ENCODE measurements at regions not wholly inside any gene's neighbourhood (a gene's known extent, or its start where the extent isn't known, plus 50 kb on each side); places are given as distances from the start of the nearest gene placed in this dataset.

DNA sequence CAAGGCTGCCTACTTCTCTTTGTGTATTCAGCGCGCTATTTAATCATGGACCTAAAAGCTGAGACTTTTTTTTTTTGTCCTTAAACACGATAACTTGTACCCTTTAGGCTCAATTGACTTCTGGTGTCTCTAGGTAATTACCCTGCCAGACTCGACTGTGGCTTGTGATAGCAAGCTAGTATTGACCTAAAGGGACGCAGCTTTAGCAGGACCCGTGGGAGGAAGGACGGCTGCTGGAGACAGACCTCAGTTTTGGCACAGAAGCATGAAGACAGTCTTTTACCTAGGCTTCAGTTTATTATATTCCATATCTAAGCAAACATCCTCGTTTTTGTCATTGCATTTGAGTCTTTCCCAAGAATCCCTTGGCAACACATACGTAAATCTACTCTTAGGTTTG is 115.3 kb downstream of the SMC2 start (continued):
- TF ChIP-seq MED1 (CRISPR knock-in tag; IDR thresholded peaks at IDR 0.05), result no peak

- Histone ChIP-seq H3K9me3 (ENCODE audit: low read length) (no peaks in the 10 kb centered on the region), H3K36me3 (replicated peaks in 1 of 2; ENCODE audit: control insufficient read depth in 1 of 2, insufficient read depth in 2 of 2, low read length in 2 of 2) (no peaks in the 10 kb centered on the region), H3K4me2 (ENCODE audit: low read depth, low read length) (no peak overlapping the region), H3K27ac (ENCODE audit: extremely low read length, insufficient read depth, low read length) (no peak overlapping the region), H3K79me2 (ENCODE audit: insufficient read depth, low read length) (no peaks in the 10 kb centered on the region), H3K4me1 (ENCODE audit: insufficient read depth, low read length) (no peaks in the 10 kb centered on the region), H3K9ac (ENCODE audit: insufficient read depth, low read depth, low read length) (no peak overlapping the region), H3K27me3 (ENCODE audit: control insufficient read depth in 1 of 2, insufficient read depth in 2 of 2, low read length in 2 of 2) (no peaks in the 10 kb centered on the region), H2AFZ (ENCODE audit: low read length) (no peak overlapping the region), H3K4me3 (replicated peaks in 1 of 3; ENCODE audit: insufficient read depth in 1 of 3, low read depth in 2 of 3, low read length in 3 of 3) (no peak overlapping the region), H4K20me1 (ENCODE audit: insufficient read depth, low read length) (no peaks in the 10 kb centered on the region)
- intact Hi-C loops (cut with micrococcal nuclease; ENCODE audit: unreplicated experiment) (no loop called here), in situ Hi-C loops (cut with HindIII; ENCODE audit: extremely low pct_ligation_motif_present, low pct_unique_long_range_greater_than_20kb) (no loop called here)
- CTCF ChIA-PET (ENCODE audit: low intra/inter-chr PET ratio, low total read pairs), result no interaction called here
- no TSS peak for BruUV-seq (replicated peaks)
- POLR2A ChIA-PET, result no interaction called here
- FAIRE-seq, result no peak
- 0% methylated on average over 1 of the region's 1 CpG for WGBS (ENCODE audit: low lambda C conversion rate)
- DNase-seq (ENCODE audit: low spot score), result no peak
- no peak for ATAC-seq
- TF ChIP-seq ZNF547 (CRISPR knock-in tag; IDR thresholded peaks at IDR 0.05) (no peak), NFATC3 (CRISPR knock-in tag; IDR thresholded peaks at IDR 0.05) (no peak), SMAD1 (CRISPR knock-in tag; IDR thresholded peaks at IDR 0.05; ENCODE audit: borderline replicate concordance, low read depth) (no peak), ZSCAN21 (CRISPR knock-in tag; IDR thresholded peaks at IDR 0.05; ENCODE audit: borderline replicate concordance) (no peak), HBP1 (CRISPR knock-in tag; IDR thresholded peaks at IDR 0.05; ENCODE audit: low read depth) (no peak), ZFY (CRISPR knock-in tag; IDR thresholded peaks at IDR 0.05) (no peak), ZNF615 (CRISPR knock-in tag; IDR thresholded peaks at IDR 0.05; ENCODE audit: borderline replicate concordance) (no peak), MBD4 (IDR thresholded peaks at IDR 0.05; ENCODE audit: borderline replicate concordance, low read length) (no peak), ZNF569 (CRISPR knock-in tag; IDR thresholded peaks at IDR 0.05; ENCODE audit: borderline replicate concordance) (no peak), MEF2D (CRISPR knock-in tag; IDR thresholded peaks at IDR 0.05) (no peak)
- TF ChIP-seq, protein P1, sequence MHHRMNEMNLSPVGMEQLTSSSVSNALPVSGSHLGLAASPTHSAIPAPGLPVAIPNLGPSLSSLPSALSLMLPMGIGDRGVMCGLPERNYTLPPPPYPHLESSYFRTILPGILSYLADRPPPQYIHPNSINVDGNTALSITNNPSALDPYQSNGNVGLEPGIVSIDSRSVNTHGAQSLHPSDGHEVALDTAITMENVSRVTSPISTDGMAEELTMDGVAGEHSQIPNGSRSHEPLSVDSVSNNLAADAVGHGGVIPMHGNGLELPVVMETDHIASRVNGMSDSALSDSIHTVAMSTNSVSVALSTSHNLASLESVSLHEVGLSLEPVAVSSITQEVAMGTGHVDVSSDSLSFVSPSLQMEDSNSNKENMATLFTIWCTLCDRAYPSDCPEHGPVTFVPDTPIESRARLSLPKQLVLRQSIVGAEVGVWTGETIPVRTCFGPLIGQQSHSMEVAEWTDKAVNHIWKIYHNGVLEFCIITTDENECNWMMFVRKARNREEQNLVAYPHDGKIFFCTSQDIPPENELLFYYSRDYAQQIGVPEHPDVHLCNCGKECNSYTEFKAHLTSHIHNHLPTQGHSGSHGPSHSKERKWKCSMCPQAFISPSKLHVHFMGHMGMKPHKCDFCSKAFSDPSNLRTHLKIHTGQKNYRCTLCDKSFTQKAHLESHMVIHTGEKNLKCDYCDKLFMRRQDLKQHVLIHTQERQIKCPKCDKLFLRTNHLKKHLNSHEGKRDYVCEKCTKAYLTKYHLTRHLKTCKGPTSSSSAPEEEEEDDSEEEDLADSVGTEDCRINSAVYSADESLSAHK (CRISPR knock-in tag; IDR thresholded peaks at IDR 0.05; ENCODE audit: borderline replicate concordance), result no peak
- TF ChIP-seq, protein P2, sequence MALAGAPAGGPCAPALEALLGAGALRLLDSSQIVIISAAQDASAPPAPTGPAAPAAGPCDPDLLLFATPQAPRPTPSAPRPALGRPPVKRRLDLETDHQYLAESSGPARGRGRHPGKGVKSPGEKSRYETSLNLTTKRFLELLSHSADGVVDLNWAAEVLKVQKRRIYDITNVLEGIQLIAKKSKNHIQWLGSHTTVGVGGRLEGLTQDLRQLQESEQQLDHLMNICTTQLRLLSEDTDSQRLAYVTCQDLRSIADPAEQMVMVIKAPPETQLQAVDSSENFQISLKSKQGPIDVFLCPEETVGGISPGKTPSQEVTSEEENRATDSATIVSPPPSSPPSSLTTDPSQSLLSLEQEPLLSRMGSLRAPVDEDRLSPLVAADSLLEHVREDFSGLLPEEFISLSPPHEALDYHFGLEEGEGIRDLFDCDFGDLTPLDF (CRISPR knock-in tag; IDR thresholded peaks at IDR 0.05), result no peak
- TF ChIP-seq, protein P3, sequence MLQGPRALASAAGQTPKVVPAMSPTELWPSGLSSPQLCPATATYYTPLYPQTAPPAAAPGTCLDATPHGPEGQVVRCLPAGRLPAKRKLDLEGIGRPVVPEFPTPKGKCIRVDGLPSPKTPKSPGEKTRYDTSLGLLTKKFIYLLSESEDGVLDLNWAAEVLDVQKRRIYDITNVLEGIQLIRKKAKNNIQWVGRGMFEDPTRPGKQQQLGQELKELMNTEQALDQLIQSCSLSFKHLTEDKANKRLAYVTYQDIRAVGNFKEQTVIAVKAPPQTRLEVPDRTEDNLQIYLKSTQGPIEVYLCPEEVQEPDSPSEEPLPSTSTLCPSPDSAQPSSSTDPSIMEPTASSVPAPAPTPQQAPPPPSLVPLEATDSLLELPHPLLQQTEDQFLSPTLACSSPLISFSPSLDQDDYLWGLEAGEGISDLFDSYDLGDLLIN (CRISPR knock-in tag; IDR thresholded peaks at IDR 0.05; ENCODE audit: borderline replicate concordance), result no peak
- TF ChIP-seq, protein P4, sequence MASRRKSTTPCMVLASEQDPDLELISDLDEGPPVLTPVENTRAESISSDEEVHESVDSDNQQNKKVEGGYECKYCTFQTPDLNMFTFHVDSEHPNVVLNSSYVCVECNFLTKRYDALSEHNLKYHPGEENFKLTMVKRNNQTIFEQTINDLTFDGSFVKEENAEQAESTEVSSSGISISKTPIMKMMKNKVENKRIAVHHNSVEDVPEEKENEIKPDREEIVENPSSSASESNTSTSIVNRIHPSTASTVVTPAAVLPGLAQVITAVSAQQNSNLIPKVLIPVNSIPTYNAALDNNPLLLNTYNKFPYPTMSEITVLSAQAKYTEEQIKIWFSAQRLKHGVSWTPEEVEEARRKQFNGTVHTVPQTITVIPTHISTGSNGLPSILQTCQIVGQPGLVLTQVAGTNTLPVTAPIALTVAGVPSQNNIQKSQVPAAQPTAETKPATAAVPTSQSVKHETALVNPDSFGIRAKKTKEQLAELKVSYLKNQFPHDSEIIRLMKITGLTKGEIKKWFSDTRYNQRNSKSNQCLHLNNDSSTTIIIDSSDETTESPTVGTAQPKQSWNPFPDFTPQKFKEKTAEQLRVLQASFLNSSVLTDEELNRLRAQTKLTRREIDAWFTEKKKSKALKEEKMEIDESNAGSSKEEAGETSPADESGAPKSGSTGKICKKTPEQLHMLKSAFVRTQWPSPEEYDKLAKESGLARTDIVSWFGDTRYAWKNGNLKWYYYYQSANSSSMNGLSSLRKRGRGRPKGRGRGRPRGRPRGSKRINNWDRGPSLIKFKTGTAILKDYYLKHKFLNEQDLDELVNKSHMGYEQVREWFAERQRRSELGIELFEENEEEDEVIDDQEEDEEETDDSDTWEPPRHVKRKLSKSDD (CRISPR knock-in tag; IDR thresholded peaks at IDR 0.05; ENCODE audit: low read depth), result no peak
These were observed 133.0 kb downstream of the SMC2 start for GRCh38 chr9:104227108-104227507.
